NCI-H146 (cell line): ENCODE measurements at regions not wholly inside any gene's neighbourhood (a gene's known extent, or its start where the extent isn't known, plus 50 kb on each side); places are given as distances from the start of the nearest gene placed in this dataset.

Experiments used
- DNase-seq: peaks from one replicate; lab custom pipeline; 2025; lab: John Stamatoyannopoulos, UW

DNA sequence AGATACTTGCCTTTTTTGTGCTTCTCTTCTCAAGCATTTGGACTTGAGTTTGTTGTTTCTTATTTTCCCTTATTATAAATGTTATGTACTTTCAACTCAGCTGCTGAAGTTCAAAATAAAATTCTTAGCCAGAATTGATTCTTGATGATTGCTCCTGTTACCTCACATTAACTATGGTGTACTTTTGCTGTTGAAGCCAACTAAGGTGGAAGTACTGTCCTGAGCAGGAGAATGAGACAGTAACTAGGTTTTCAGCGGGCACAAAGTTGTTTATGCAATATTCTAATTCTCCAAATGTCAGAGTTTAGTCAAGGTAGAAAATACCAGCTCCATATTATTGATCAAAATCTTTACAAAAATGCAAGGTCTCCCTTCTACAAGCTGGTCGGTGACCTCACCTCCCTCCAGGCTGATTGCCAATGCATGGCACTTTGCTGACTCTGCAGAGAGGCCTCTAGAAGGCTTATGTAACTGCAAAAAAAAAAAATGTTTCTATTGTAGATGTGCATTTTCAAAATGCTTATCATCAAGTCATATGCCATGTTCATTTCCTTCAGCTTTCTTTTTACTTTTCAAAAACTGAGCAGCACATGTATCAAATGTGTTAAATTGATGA lies 1783.5 kb upstream of the WWC1 start:
- no peak for DNase-seq

DNA sequence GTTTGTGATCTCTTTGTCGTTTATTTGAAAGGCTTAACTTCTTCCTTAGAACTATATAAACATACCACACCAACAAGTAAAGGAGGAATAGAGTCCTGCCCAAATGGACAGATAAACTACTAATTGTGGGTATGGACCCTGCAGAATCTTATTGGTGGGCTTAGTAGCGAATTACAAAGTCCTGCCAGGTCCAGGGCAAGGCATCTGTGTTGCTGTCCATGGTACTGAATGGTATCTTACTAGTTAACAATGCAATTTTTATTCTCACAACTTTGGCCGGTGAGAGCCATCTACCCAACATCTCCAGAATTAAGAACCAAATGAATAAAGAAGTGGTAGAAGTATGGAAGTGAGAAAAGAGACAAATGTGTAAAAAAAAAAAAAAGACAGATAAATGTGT lies 1782.4 kb upstream of the WWC1 start:
- no peak for DNase-seq

DNA sequence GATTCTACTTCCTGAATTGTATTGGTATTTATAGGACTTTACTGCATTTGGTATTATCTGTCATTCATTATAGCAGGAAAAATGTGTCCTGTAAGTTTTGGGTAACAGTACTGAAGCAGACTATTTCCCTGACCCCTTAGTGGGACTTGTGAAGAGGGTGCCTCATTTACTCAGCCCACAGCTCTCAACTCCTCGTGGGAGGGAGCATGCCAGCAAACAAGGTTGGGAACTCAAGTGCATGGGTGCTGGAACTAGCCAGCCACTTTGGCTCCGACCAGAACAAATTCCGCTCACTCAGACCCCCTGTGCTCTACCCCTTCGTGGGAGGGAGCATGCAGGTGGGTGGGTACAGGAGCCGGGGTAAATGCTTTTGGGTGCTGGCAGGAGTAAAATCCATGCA lies 1773.5 kb upstream of the WWC1 start:
- DNase-seq, result no peak

DNA sequence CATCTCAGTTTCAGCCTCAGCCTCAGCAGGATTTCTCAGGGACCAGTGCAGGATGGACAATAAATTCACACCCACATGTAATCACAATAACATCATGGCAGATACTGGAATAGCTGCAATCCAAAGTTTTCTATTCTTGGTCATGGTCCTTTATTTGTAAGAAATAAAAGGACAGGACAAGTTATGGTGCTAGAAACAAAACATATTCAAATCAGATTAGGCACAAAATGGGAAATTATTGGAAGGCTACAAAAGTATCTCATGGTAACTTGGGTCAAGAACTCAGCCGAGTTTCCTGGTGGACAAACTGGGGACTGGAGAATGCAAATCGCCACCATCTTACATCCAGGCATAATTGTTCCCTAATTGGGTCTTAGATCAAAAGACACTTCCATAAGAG lies 1768.2 kb upstream of the WWC1 start:
- no peak for DNase-seq

DNA sequence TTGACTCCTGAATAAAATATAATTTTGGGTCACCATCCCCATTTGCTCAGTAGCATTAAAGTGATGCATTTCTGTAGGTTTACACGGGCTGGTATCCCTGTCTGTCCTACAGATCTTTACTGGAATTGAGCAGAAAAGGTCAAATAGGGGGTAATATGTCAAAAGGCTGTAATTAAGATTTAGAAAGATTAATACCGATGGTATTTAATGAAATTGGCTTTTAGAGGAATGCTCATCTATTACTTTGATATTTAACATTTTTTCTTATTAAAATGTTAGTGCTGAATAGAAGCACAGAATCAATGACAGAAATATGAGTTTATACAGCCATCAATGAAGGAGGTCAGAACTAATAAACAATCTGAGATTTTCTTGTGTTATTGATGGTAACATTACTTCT lies 1762.2 kb upstream of the WWC1 start:
- no peak for DNase-seq

DNA sequence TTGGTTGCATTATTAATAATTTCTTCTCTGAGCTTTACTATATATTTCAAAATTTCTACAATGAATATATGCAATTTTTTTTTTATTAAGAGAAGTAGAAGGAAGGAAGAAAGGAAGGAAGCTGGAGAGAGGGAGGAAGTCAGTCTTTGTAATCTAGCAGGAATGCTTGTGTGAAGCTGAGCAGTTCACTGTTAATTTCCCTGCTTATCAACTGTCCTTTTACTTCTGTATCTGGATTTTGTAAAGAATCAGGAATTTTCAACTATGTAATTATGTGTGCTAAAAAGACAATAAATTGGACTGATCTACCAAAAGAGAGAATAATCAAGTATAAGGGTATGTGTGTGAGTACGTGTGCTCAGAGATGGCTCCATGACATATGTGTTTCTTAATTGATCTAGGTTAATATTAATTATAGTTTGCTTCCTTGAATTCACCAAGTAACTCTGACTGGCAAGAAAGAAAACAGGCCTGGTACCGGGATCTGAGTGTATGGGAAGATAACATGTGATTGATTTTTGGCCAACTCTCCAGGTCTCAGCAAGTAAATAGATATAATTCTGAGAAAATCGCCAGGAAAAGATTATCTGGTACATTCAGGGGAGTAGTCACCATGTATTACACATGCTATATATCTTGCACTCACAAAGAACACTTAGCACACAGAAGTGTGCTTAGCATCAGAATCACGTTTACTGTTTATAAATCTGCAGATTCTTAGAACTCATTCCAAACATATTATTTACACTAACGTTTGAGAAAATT lies 1758.8 kb upstream of the WWC1 start:
- DNase-seq, result no peak

DNA sequence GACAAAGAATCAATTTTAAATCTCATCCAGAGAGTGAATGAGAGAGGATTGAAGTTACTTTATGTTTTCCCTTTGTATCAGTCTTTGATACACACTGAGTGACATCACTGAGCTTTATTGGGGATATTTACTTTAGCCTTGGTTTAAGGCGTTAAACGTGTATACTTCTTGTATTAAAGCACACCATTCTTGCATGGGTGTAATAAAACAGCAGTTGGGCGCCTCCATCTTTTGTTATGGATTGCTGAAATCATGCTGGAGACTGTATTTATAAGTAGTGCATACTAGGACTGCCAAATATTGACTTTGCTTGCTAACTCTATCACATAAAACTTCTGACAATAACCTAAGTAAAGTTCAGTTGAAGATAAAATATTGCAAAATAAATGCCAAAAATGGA lies 1755.8 kb upstream of the WWC1 start:
- DNase-seq, result no peak

DNA sequence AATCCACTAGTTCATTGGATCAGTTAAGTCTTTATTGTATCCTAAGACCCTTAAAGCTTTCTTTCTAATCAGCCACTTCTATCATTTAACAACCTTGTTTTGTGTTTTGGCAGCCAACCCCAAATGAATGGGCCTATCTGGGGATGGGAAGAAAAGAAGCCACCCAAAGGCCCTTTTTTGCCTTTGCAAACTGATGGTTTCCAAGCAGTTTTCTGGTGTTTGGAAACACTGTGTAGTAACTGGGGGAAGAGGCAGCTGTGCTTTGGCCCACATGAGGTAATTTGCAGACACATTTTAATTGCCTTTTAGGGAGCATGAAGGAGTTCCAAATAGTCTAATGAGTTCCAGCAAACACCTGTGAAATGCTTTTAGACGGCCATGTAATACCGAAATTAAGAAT lies 1751.3 kb upstream of the WWC1 start:
- no peak for DNase-seq

DNA sequence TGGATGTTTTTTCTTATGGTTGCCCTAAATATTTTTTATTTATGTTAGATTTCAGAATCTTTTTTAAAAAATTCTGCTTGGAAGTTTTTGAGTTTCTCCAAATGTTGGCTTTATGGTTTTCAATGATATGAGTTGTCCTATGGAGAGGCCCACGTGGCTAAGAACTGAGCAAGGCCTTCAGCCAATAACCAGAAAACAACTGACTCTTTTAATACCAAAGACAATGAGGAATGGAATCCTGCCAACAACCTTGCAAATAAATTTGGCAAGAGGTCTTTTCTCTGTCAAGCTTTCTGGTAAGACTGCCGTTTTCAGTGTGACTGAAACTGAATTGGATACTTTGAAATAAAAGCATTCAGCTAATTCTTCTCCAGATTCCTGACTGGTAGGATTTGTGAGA lies 1740.1 kb upstream of the WWC1 start:
- DNase-seq, result no peak

DNA sequence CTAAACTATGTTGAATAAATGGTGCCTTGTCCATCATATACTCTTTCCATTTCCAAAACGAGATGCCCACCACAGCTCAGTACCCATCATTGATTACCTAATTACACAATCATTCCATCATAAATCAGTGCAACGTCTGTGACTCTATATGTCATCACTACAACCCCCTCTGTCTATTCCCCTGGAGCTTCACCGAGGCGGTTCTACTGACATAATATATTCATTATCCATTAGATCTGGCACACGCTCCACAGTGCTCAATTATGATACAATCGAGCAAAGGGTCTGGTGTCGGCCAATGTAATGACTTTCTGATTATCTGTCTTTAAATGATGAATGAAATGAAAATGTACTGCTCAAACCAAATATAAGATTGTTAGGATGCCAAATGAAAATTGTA lies 1737.7 kb upstream of the WWC1 start:
- DNase-seq, result no peak

DNA sequence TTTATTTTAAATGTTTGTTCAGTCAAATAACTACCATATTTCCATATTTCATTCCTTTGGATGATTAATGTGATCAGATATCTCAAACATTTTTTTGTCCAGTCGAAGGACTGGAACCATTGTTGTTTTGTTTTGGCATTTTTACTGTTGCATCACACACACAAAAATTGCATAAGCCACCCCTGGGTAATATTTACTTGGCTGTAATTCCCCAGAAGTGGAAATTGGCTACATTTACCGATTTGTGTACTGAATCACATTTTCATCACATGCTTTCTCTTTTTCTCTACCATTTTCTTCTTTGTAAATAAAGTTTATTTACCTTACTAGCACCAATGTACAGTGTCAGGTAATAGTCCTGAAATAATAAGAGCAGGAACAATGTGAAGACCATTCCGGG lies 1729.7 kb upstream of the WWC1 start:
- DNase-seq, result no peak

DNA sequence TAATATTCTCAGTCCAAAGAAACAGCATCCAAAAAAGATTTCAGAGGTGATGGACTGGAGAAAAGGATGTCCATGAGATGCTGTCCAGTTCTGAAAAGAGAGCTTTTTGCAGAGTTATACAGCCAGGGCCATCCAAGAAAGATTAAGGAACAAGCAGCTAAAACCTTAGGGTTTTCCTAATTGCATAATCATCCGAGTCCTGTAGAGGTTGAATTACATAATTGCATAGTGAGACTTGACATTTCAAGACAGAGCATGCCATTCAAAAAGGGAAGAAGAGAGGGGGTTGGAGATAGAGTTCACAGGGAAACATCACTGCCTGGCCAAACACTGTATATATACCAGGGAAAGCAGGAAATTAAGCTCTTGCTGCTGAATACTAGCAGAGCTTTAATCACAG lies 1729.2 kb upstream of the WWC1 start:
- DNase-seq, result no peak

DNA sequence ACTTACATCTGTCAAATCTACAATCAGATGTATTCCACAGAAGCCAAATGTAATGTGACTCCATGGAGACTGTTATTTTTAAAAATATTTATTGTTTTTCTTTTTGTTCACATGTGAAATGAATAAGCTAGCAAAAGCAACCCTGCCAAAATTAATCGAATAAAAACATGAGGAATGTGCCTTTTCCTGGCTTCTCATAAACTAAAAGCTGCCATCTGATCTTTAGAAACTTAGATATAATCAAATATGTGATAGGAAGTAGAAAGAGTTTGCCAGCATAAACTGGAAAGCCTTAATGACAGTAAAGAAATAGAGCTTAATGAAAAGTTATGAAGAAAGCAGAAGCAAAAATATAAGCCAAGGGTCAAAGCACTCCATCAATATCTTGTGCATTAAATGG lies 1724.7 kb upstream of the WWC1 start:
- no peak for DNase-seq

DNA sequence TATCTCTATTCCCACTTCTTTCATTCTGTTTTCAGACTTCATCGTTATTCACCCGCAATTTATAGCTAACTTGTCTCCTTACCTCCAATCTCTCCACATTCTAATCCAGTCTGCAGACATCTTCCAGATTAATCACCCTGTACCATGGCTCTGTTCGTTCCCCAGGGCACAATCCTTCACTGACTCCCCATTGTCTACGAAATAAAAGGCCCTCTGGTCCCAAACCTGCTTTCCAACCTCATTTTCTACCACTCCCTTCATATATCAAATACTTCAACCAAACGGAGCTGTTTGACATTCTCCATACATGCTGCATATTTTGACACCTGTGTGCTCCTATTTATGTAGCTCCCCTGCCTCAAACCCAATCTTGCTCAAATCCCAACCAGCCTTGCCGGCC lies 1720.6 kb upstream of the WWC1 start:
- no peak for DNase-seq

DNA sequence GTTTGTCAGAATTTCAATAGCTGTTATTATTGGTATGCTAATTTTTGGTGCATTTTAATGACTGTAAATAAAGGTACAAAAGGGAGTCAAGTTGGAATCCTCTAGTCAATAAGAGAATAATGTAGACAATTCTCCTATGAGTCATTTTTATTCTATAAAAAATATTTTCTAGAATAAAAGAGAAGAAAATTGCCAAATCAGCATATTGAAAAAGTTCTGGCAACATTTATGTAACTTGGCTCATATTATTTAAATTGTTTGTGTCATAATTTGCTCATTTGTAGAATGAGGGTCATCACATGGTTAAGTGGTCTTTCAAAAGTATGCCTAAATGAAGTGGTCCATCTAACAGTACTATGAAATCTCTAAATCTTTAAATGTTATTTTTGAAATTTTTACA lies 1719.8 kb upstream of the WWC1 start:
- DNase-seq, result no peak

DNA sequence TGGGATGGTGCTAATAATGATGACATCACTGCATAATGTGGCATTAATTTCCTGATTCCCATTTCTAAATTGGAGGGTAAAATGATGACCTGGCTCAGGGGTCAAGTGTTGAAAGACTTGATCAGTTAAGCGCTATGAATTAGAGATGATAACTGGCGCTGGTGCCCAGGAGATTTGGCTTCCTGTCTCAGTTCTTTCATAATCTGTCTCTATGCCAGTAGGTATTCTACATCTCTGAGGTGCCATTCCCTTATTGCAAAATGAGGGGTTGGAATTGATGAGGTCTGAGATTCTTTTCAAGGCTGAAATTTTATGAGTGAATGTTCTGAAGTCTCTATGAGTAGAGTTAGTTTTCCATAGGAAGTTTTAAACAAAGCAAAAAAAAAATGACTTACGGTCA lies 1715.1 kb upstream of the WWC1 start:
- DNase-seq, result no peak

DNA sequence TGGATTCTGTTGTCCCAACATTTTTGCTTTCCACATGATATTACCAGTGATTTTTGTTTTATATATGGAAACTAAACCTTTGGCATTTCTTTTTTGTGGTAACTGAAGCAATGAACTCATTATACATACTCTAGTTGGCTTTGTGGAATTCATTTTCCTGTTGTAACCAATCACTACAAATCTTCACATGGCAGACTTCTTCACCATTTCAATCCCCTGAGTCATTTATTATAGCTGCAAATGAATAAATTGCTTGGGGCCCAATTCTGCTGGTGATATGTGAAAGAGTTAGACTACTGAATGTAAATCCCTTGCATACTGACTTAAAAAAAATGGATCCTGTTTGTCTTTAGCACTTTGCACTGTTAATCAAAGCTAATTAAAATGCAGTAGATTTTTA lies 1709.6 kb upstream of the WWC1 start:
- DNase-seq, result no peak

DNA sequence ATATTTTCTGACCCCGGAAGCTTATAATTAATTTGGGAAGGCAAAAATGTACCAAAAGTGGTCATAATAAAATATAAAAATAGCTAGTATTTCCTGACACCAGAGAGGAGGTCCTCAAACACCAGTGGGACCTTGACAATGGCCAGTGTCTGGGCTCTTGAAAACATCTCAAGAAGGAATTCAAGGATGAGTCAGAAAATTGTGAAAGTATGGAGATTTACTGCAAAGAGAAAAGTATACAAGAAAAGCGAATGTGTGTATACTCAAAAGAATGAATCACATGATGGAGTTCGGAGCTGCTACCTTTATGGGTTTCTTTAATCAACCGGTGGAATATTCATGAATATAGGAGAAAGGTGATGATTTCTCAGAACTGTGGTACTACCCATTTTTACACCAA lies 1709.0 kb upstream of the WWC1 start:
- DNase-seq, result no peak

DNA sequence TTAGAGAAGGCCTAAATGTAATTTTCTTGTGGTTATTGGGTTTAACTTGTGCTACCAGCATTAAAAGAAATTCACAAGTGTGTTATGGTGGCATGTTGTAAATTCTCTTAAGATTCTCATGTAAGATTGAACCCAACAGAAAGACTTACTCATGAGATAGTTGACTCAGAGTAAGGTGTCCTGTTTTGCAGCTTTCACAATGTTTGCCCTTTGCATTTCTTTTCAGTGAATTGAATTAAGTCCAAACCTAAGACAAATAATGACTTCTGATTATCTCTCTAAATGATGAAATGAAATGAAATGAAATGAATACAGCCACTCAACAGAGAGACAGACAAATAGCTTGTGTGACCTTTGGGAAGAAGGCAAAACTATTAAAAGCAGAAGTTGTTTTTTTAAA lies 1696.9 kb upstream of the WWC1 start:
- DNase-seq, result no peak

DNA sequence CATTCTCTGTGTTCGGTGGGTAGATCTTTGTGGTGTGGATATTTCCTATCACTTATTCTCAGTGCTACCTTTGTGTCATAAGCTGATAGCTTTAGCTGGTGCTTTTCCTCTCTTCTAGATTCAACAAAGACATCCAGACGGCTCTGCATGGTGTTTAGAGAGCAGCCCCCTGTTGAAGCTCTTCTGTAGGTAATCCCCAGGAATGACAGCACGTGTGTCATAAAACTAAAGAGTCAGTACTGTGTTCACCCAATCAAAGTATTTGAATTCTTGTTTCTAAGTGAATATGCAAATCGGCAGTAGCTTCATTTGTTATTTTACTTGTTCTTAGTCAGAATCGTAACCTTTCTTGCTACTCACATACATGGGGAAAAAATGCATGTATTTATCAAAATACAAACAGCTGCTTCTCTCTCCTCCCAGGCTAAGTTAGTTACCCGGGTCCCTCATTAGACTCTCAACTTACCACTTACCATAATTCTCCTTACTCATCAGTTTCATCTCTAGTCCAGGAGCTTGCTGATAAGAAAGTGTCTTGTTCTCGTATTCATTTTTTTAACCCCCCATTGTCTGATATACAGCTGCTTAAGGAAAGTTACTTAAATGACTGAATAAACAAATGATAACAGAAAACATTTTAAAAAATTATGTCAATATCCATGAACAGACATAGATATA lies 1696.0 kb upstream of the WWC1 start:
- no peak for DNase-seq

DNA sequence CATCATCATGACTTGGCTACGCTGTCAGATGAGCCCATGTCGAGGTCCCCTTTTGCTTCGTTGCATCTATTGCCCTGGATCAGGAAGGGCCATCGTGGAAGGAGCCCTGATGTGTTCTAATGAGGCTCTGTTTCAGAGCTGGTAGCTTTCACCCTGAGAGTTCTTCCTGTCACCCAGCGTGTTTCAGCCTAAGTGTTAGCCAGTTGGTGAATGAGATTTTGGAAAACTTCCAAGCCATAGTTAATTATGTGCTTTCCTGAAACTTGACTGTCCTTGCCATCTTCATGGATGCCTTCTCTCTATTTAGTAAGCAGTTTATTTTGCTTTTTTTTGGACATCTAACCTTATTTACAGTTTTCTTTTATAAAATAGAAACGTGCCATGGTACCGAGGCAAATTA lies 1695.4 kb upstream of the WWC1 start:
- no peak for DNase-seq

DNA sequence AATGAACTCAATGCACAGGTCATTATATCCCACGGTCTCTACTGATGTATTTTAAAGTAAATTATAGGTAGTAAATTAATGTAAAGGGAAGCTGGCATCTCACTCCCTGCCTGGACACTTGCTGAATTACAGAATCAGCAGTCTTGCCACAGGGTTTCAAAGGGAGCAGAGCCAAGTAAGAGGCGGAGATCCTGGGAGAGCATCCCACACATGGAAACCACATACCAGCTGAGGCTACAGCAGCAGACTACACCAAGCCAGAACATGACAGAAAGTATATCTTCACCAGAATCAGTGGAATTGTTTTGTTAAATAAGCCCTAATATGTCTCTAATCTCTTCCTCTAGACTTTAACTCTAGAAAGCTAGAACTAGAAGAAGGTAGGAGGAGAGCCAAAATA lies 1689.2 kb upstream of the WWC1 start:
- no peak for DNase-seq

DNA sequence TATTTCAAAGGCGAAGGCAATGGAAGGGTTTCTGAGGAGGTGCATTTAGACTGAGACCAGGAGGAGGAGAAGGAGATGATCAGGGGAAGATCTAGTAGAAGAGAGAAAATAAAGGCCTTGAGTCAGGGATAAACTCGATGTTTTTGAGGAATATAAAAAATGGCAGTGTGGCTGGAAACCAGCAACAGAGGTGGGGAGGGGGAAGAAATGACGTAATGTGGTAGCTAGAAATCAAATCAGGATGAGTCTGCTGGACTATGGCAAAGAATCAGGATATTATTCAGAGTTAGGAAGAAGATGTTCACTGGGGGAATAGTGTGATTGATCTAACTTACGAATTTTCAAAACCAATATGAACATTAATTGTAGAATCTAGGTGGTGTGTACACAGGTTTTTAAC lies 1673.9 kb upstream of the WWC1 start:
- DNase-seq, result no peak

DNA sequence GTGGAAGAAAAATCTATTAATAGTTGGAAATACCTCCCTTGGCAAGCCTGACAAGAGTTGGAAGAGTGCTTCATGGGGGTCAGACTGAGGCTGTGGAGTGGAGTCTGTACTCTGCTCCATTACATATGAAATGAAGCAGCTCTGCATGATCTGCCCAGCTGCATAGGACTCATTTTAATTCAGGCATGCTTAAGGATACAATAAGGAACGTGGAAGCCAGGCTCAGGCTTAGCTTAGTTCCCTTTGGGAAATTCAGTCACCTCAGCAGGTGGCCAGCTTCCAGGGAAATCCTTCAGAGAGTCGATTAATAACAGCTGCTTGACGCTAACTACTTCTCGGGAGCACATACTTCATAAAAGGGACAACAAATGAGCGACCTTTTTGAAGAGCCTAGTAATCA lies 1672.9 kb upstream of the WWC1 start:
- no peak for DNase-seq
